Lower leg skin (tissue), 4 donors: ENCODE measurements at regions not wholly inside any gene's neighbourhood (a gene's known extent, or its start where the extent isn't known, plus 50 kb on each side); places are given as distances from the start of the nearest gene placed in this dataset.

Experiments used
- DNase-seq, 2 donors: peaks; one replicate each; pipeline ENCODE4 v3.0.0-alpha.2; 2019; ENCODE audit warnings: low spot score in 2 of 2
- H3K4me3 ChIP-seq: fragments of 200-600 bp; sonication (generic); 2 replicates; pipeline ENCODE4 v1.5.1; 2017; ENCODE audit warnings: mild to moderate bottlenecking, low read depth; ENCODE audit not compliant: poor library complexity, severe bottlenecking
- CTCF ChIP-seq, 3 donors: fragments of 450-650 bp; IDR thresholded peaks; one replicate each; pipeline ENCODE4 v1.5.1; 2016; ENCODE audit warnings: antibody characterized with exemption in 3 of 3, mild to moderate bottlenecking in 3 of 3, moderate library complexity in 2 of 3
- POLR2A ChIP-seq, 2 donors: fragments of 450-650 bp; IDR thresholded peaks; one replicate each; pipeline ENCODE4 v1.6.1; 2016 to 2017; ENCODE audit warnings: antibody characterized with exemption in 2 of 2, mild to moderate bottlenecking in 1 of 2, moderate library complexity in 1 of 2
- WGBS, 2 donors: methylation state at CpG; one replicate each; pipeline ENCODE4 v1.1.5; 2018; 5-methylcytosine and 5-hydroxymethylcytosine counted together
- intact Hi-C: fragments of 100-400 bp; cut with DNase I; formaldehyde crosslinking; loops from one replicate; pipeline ENCODE4 v1.15.0; 2023; ENCODE audit warnings: low total_unique reads

- 33 to 34% methylated on average over 14 of the region's 14 CpGs for WGBS, 2 donors
- intact Hi-C loops: loop anchor here (5.0 to 10.0 kb wide), 2 partner anchors 284 to 652 kb away; no protein-coding TSS in a partner anchor
- no peak overlapping the region for H3K4me3 ChIP-seq
- TF ChIP-seq CTCF (IDR thresholded peaks at IDR 0.05) (peak in 1 of 3 donors; percentile 57), POLR2A (IDR thresholded peaks at IDR 0.05) (no peak)
- DNase-seq: peak in 1 of 2 donors; percentile 65
These were observed 78.1 kb downstream of the IER5 start for GRCh38 chr1:181166377-181167196.

DNA sequence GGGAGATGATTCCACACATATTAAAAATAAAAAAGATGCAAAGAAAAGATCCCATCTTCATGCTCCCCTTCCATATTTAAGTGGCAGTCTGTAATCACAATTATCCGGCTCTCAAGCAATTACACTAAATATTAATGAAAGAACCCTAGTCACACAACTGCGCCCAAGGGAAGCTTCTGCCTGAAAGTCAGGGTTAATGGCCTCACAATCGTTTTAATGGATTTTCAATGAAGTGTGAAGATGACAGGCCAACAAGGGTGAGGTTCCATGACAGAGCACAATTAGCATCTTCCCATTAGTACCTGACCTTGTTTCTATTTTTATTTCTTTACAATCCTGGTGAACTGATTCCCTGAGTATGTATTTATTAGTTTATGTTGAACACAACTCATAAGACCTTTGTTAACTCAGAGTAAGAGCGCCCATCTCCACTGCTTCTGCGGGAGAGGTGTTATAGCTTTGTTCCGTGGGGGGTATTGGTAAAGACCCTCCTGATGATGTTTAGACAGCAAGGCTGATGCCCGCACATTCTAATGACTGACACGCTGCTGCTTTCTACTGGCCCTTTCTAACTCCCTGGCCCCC is 80.9 kb downstream of the IER5 start:
- no peak for TF ChIP-seq POLR2A (IDR thresholded peaks at IDR 0.05)
- no peak for DNase-seq
- H3K4me3 ChIP-seq: no peak overlapping the region
- 78 to 79% methylated on average over 8 of the region's 8 CpGs for WGBS, 2 donors
- intact Hi-C loops: loop anchor here (5.0 to 10.0 kb wide), 2 partner anchors 287 to 655 kb away; no protein-coding TSS in a partner anchor

GRCh38 chr1:181170194-181170593 is 81.7 kb downstream of the IER5 start:
- H3K4me3 ChIP-seq: no peak overlapping the region
- TF ChIP-seq CTCF (IDR thresholded peaks at IDR 0.05) (no peak), POLR2A (IDR thresholded peaks at IDR 0.05) (no peak)
- WGBS, 2 donors: 84 to 85% methylated on average over 3 of the region's 3 CpGs
- intact Hi-C loops: no loop called here
- DNase-seq: no peak

GRCh38 chr1:181172082-181172481 is 83.6 kb downstream of the IER5 start:
- no peak overlapping the region for H3K4me3 ChIP-seq
- WGBS, 2 donors: 67 to 70% methylated on average over 1 of the region's 1 CpG
- intact Hi-C loops: no loop called here
- TF ChIP-seq POLR2A (IDR thresholded peaks at IDR 0.05): no peak
- TF ChIP-seq CTCF (IDR thresholded peaks at IDR 0.05): no peak
- DNase-seq: no peak

DNA sequence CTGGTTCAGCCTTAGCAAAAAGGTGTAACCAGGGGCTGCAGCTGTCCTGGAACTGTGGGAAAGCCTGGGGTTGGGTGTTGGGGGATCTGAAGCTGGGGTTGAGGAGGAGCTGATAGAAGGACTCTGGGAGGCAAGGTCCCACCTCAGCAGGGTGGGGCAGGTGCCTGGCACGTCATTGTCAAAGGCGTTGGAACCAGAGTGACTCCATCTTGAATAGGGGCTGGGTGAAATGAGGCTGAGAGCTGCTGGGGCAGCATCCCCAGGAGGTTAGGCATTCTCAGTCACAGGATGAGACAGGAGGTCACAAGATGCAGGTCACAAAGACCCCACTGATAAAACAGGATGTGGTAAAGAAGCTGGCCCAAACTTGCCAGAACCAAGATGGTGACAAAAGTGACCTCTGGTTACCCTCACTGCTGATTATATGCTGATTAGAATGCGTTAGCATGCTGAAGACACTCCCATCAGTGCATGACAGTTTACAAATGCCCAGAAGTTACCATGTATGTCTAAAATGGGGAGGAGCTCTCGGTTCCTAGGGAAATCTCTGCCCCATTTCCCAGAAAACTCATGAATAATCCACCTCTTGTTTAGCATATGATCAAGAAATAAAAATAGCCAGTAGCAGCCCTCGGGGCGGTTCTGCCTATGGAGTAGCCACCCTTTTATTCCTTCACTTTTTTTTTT is 85.4 kb downstream of the IER5 start:
- TF ChIP-seq CTCF (IDR thresholded peaks at IDR 0.05): no peak
- TF ChIP-seq POLR2A (IDR thresholded peaks at IDR 0.05): no peak
- peak in 1 of 2 donors; percentile 62 for DNase-seq
- 73 to 77% methylated on average over 6 of the region's 6 CpGs for WGBS, 2 donors
- H3K4me3 ChIP-seq: no peak overlapping the region
- intact Hi-C loops: no loop called here

- 88 to 92% methylated on average over 4 of the region's 4 CpGs for WGBS, 2 donors
- TF ChIP-seq POLR2A (IDR thresholded peaks at IDR 0.05) (no peak), CTCF (IDR thresholded peaks at IDR 0.05) (no peak)
- no peak overlapping the region for H3K4me3 ChIP-seq
- peak in 1 of 2 donors; percentile 37 for DNase-seq
- intact Hi-C loops: no loop called here
These were observed 86.4 kb downstream of the IER5 start for GRCh38 chr1:181174861-181175260.
